GM06990 (cell line): ENCODE measurements at regions not wholly inside any gene's neighbourhood (a gene's known extent, or its start where the extent isn't known, plus 50 kb on each side); places are given as distances from the start of the nearest gene placed in this dataset.

Experiments used
- DNase-seq: peaks from one replicate; pipeline ENCODE4 v3.0.0-alpha.2; 2011; ENCODE audit not compliant: insufficient read length; ENCODE audit errors: extremely low read depth
- H3K27me3 ChIP-seq: replicated peaks from 2 replicates; pipeline ENCODE4 v1.6.0; 2011; ENCODE audit warnings: low read length; ENCODE audit not compliant: control insufficient read depth, insufficient read depth
- H3K36me3 ChIP-seq: 2 replicates; pipeline ENCODE4 v1.5.1; 2011; ENCODE audit warnings: low read length; ENCODE audit not compliant: control insufficient read depth, insufficient read depth
- H3K4me3 ChIP-seq: replicated peaks from 2 replicates; pipeline ENCODE4 v1.5.1; 2011; ENCODE audit warnings: low read depth, mild to moderate bottlenecking, control low read depth, low read length
- CTCF ChIP-seq: IDR thresholded peaks from 2 replicates; pipeline ENCODE4 v1.5.1; 2011; ENCODE audit warnings: low read length, control low read depth, mild to moderate bottlenecking, inconsistent platforms; ENCODE audit not compliant: insufficient read depth, poor library complexity, severe bottlenecking

DNA sequence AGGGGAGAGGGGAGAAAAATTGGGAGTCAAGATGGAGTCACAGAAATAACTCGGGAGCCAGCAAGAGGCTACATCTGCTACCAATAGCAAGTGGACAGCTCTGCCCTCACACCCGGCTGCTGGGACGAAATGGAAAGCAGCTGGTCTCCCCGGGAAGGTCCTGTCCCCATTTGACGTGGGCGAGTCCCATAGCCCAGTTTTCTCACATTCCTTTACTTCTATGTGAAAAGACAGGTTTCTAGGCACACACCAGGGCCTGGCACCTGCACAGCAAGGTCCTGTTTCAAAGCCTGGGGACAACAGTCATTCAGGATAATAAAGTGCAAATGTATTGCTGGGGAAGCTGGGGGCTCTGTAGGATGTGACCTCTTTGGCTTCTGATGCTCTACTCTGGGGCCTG is 162.6 kb downstream of the OAT start:
- no peak for DNase-seq
- no peak for TF ChIP-seq CTCF
- no peak overlapping the region for H3K4me3 ChIP-seq

DNA sequence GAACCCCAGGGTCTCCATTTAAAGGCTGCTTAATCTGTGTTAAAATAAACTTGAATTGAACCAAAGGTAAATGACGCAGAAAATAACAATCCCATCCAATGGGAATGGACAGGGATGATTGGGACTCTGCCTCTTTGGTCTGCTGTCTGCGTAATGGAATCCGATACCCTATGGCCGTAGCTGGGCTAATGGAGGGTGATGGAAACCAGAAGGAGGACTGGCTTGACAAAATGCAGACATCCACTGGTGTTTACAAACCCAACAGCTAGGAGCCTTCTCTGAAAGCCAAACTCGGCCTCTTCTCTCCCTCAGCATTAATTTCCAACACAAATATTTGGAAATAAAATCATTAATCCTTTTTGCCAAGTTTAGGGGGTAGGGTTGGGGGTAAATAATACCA is 162.2 kb upstream of the CHST15 start:
- no peak for DNase-seq
- Histone ChIP-seq H3K27me3 (no peaks in the 10 kb centered on the region), H3K36me3 (no peaks in the 10 kb centered on the region), H3K4me3 (no peak overlapping the region)
- TF ChIP-seq CTCF = no peak

More for the DNA sequence above, 162.6 kb downstream of the OAT start:
- H3K36me3 ChIP-seq = no peaks in the 10 kb centered on the region
- H3K27me3 ChIP-seq = no peaks in the 10 kb centered on the region

DNA sequence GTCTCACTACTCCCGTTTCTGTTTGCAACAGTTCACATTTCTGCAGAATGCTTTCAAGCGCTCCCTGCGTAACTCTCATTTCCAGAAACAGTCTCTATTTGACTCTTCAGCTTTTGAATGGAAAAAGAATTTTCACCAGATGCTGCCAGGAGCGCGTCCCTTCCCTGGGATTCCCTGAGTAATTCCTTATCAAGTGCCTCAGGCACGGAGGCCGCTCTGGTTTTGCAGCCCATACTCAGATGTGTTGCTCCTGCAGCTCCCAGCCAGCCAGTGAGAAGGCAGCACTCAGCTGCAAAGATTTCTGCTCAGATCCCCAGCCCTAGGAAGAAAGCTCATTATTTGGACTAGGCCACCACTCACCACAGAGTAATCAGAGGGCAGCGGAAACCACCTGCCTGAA is 161.1 kb upstream of the CHST15 start:
- no peak overlapping the region for H3K4me3 ChIP-seq
- no peaks in the 10 kb centered on the region for H3K36me3 ChIP-seq
- H3K27me3 ChIP-seq = no peaks in the 10 kb centered on the region; the same call in 1 of the 2 replicates
- no peak for TF ChIP-seq CTCF
- no peak for DNase-seq

- no peaks in the 10 kb centered on the region for H3K36me3 ChIP-seq
- H3K27me3 ChIP-seq = no peaks in the 10 kb centered on the region; the same call in 1 of the 2 replicates
- no peak overlapping the region for H3K4me3 ChIP-seq
- no peak for DNase-seq
- no peak for TF ChIP-seq CTCF
Observed at GRCh38 chr10:124253006-124253405, 159.6 kb upstream of the CHST15 start.

DNA sequence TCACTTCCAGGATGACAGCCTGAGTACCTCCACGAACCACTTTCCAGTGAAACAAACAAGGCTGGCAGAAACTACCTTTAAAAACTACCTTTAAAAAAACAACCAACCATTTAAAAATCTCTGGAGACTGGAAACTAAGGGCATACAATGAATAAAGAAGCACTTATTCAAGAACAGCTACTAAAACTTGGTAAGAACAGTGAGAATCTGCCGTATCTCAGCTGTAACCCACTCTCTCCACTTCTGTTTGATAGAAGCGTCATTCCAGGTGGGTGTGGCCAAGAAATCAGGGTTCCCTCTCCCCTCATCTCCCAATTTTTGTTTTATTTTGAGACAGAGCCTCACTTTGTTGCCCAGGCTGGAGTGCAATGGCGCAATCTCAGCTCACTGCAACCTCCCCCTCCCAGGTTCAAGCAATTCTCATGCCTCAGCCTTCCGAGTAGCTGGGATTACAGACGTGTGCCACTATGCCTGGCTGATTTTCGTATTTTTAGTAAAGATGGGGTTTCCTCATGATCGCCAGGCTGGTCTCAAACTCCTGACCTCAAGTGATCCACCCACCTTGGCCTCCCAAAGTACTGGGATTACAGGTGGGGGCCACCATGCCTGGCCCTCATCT is 158.8 kb upstream of the CHST15 start:
- no peak for TF ChIP-seq CTCF
- Histone ChIP-seq H3K36me3 (no peaks in the 10 kb centered on the region), H3K4me3 (no peak overlapping the region), H3K27me3 (no peaks in the 10 kb centered on the region; the same call in 1 of the 2 replicates)
- no peak for DNase-seq
